ENCODE measurements at regions not wholly inside any gene's neighbourhood (a gene's known extent, or its start where the extent isn't known, plus 50 kb on each side); places are given as distances from the start of the nearest gene placed in this dataset.

DNA sequence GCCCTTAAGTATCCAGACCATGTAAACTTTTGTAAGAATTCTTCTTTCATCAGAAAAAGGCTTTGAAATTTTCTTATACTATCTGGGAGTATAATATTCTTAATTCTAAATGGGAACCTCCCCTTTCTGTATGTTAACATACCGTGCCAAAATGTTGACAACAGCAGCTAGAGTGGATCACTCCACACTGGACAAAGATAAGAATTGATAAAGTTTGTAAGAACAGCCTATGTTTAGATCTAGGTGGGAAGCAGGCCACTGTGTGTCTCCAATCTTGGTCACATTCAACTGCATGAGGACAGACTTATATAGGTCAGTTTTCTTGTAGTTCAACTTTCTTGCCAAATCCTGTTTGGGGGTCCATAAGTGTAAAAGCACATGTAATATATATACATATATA, 235.7 kb downstream of the RPIA start:
- no peak for TF ChIP-seq POLR2A (IDR thresholded peaks at IDR 0.05)
- TF ChIP-seq, protein P1, sequence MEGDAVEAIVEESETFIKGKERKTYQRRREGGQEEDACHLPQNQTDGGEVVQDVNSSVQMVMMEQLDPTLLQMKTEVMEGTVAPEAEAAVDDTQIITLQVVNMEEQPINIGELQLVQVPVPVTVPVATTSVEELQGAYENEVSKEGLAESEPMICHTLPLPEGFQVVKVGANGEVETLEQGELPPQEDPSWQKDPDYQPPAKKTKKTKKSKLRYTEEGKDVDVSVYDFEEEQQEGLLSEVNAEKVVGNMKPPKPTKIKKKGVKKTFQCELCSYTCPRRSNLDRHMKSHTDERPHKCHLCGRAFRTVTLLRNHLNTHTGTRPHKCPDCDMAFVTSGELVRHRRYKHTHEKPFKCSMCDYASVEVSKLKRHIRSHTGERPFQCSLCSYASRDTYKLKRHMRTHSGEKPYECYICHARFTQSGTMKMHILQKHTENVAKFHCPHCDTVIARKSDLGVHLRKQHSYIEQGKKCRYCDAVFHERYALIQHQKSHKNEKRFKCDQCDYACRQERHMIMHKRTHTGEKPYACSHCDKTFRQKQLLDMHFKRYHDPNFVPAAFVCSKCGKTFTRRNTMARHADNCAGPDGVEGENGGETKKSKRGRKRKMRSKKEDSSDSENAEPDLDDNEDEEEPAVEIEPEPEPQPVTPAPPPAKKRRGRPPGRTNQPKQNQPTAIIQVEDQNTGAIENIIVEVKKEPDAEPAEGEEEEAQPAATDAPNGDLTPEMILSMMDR (IDR thresholded peaks at IDR 0.05), result no peak
